Heart left ventricle (tissue), 13 donors: ENCODE measurements at regions not wholly inside any gene's neighbourhood (a gene's known extent, or its start where the extent isn't known, plus 50 kb on each side); places are given as distances from the start of the nearest gene placed in this dataset.

Experiments
- POLR2A ChIP-seq, 2 donors: fragments of 450-650 bp; IDR thresholded peaks; one replicate each; pipeline ENCODE4 v1.6.1; 2017; ENCODE audit warnings: antibody characterized with exemption in 2 of 2, mild to moderate bottlenecking in 2 of 2, moderate library complexity in 2 of 2
- TF ChIP-seq, protein P1 (sequence below), 12 donors: fragments of 200-600 bp; sonication (generic) in 4 of 12; IDR thresholded peaks; one replicate each; pipeline versions ENCODE4 v1.5.0 to v1.8.0; 2018 to 2022; ENCODE audit warnings: antibody characterized with exemption in 12 of 12, mild to moderate bottlenecking in 5 of 12
- donor health status: ischemic (EF 13 %, LVEDD 7.1; RV severe dilation, severe dysfunction).
- donor health status: DM: no; HTN: yes; CAD: no.
- donor health status: DM: no; HTN: no; CAD: no.
- donor health status: ischemic (EF 25% LVEDD 6.9; RV normal size, moderate dysfunction).
- donor health status: ischemic (EF 25% LVEDD 5.7; RV mildly dilated, moderate dysfunction).
- donor health status: ischemic (EF 35%, LVEDD 5.7; RV mildly dilated, moderate dysfunction).
- donor health status: nonischemic (EF 11% LVEDD 7.7; RV severe dilation, severe dysfunction).
- donor health status: DM: yes; HTN: yes; CAD: no.
- donor health status: PGD.
- donor health status: ischemic (EF 29% LVEDD 5.4; RV normal size, mild dysfunction).
- donor health status: nonischemic (EF 23%, LVEDD 6.1; RV moderate dilation, normal function).

- TF ChIP-seq, protein P1, sequence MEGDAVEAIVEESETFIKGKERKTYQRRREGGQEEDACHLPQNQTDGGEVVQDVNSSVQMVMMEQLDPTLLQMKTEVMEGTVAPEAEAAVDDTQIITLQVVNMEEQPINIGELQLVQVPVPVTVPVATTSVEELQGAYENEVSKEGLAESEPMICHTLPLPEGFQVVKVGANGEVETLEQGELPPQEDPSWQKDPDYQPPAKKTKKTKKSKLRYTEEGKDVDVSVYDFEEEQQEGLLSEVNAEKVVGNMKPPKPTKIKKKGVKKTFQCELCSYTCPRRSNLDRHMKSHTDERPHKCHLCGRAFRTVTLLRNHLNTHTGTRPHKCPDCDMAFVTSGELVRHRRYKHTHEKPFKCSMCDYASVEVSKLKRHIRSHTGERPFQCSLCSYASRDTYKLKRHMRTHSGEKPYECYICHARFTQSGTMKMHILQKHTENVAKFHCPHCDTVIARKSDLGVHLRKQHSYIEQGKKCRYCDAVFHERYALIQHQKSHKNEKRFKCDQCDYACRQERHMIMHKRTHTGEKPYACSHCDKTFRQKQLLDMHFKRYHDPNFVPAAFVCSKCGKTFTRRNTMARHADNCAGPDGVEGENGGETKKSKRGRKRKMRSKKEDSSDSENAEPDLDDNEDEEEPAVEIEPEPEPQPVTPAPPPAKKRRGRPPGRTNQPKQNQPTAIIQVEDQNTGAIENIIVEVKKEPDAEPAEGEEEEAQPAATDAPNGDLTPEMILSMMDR (IDR thresholded peaks at IDR 0.05) = no peak
- no peak for TF ChIP-seq POLR2A (IDR thresholded peaks at IDR 0.05)
Observed at GRCh38 chr2:136288249-136288648, 170.3 kb upstream of the CXCR4 start.
